WTC11 (cell line): ENCODE measurements at regions not wholly inside any gene's neighbourhood (a gene's known extent, or its start where the extent isn't known, plus 50 kb on each side); places are given as distances from the start of the nearest gene placed in this dataset.

Source experiments
- ATAC-seq: fragments of 200-7000 bp; cut with Tn5 transposase; 2 replicates; pipeline ENCODE4 v1.10.0; 2021; ENCODE audit warnings: mild to moderate bottlenecking, moderate library complexity
- CTCF ChIA-PET: fragments of 300-600 bp; sonication (Branson Sonifier 250); formaldehyde crosslinking; loops from one replicate; lab custom pipeline; 2021; ENCODE audit warnings: antibody characterized with exemption; lab: Charles Lee
- POLR2A ChIA-PET: fragments of 350-600 bp; sonication (Branson Sonifier 250); formaldehyde crosslinking; loops from one replicate; lab custom pipeline; 2021; ENCODE audit warnings: antibody characterized with exemption; lab: Charles Lee
- DNase-seq: peaks from one replicate; pipeline ENCODE4 v3.0.0; 2021; ENCODE audit warnings: low spot score
- H3K27ac Mint-ChIP-seq: 2 replicates; pipeline ENCODE4 v1.8.0; 2021; ENCODE audit warnings: mixed read lengths
- H3K27me3 Mint-ChIP-seq: 2 replicates; pipeline ENCODE4 v1.8.0; 2021; ENCODE audit warnings: low read depth, mild to moderate bottlenecking, moderate library complexity, mixed read lengths
- H3K36me3 Mint-ChIP-seq: 2 replicates; pipeline ENCODE4 v1.8.0; 2021; ENCODE audit warnings: mixed read lengths
- H3K4me1 Mint-ChIP-seq: 2 replicates; pipeline ENCODE4 v1.8.0; 2022; ENCODE audit warnings: mixed read lengths
- H3K4me3 Mint-ChIP-seq: 2 replicates; pipeline ENCODE4 v1.8.0; 2021; ENCODE audit warnings: mild to moderate bottlenecking, moderate library complexity, mixed read lengths
- H3K9me3 Mint-ChIP-seq: 2 replicates; pipeline ENCODE4 v1.8.0; 2021; ENCODE audit warnings: mixed read lengths
- CREM ChIP-seq: sonication (generic); formaldehyde crosslinking; IDR thresholded peaks from 2 replicates; pipeline ENCODE4 v1.8.1; 2022; ENCODE audit warnings: mild to moderate bottlenecking, missing genetic modification reagents, moderate library complexity
- ELF4 ChIP-seq: sonication (generic); formaldehyde crosslinking; IDR thresholded peaks from 2 replicates; pipeline ENCODE4 v1.8.1; 2022; ENCODE audit warnings: low read depth, mild to moderate bottlenecking, moderate library complexity, missing genetic modification reagents
- EMX1 ChIP-seq: fragments of 250-450 bp; sonication (Bioruptor Pico); IDR thresholded peaks from 2 replicates; pipeline ENCODE4 v1.8.0; 2021; ENCODE audit warnings: mild to moderate bottlenecking
- ETV6 ChIP-seq: sonication (generic); formaldehyde crosslinking; IDR thresholded peaks from 2 replicates; pipeline ENCODE4 v1.8.1; 2022; ENCODE audit warnings: mild to moderate bottlenecking, missing genetic modification reagents
- KAT7 ChIP-seq: sonication (generic); formaldehyde crosslinking; IDR thresholded peaks from 2 replicates; pipeline ENCODE4 v1.8.1; 2023; ENCODE audit warnings: missing genetic modification reagents, mild to moderate bottlenecking, borderline replicate concordance
- MYBL2 ChIP-seq: sonication (generic); formaldehyde crosslinking; IDR thresholded peaks from 2 replicates; pipeline ENCODE4 v1.8.1; 2023; ENCODE audit warnings: mild to moderate bottlenecking, moderate library complexity, missing genetic modification reagents
- NFE2L1 ChIP-seq: sonication (generic); formaldehyde crosslinking; IDR thresholded peaks from 2 replicates; pipeline ENCODE4 v1.8.1; 2023; ENCODE audit warnings: missing genetic modification reagents
- NR2C2 ChIP-seq: sonication (generic); formaldehyde crosslinking; IDR thresholded peaks from 2 replicates; pipeline ENCODE4 v1.8.0; 2022; ENCODE audit warnings: mild to moderate bottlenecking, missing genetic modification reagents
- SOX15 ChIP-seq: fragments of 250-450 bp; sonication (Bioruptor Pico); IDR thresholded peaks from 2 replicates; pipeline ENCODE4 v1.9.0; 2021; ENCODE audit warnings: mild to moderate bottlenecking
- ZNF671 ChIP-seq: fragments of 250-450 bp; sonication (Bioruptor Pico); IDR thresholded peaks from 2 replicates; pipeline ENCODE4 v1.8.0; 2021; ENCODE audit warnings: mild to moderate bottlenecking
- TF ChIP-seq, protein P1 (sequence below): sonication (generic); formaldehyde crosslinking; IDR thresholded peaks from 2 replicates; pipeline ENCODE4 v1.8.1; 2023; ENCODE audit warnings: mild to moderate bottlenecking, missing genetic modification reagents
- TF ChIP-seq, protein P2 (sequence below): sonication (generic); formaldehyde crosslinking; IDR thresholded peaks from 2 replicates; pipeline ENCODE4 v1.8.0; 2022; ENCODE audit warnings: mild to moderate bottlenecking, missing genetic modification reagents
- TF ChIP-seq, protein P3 (sequence below): fragments of 250-450 bp; sonication (Bioruptor Pico); IDR thresholded peaks from 2 replicates; pipeline ENCODE4 v1.9.0; 2021; ENCODE audit warnings: mild to moderate bottlenecking, borderline replicate concordance
- TF ChIP-seq, protein P4 (sequence below): sonication (generic); formaldehyde crosslinking; IDR thresholded peaks from 2 replicates; pipeline ENCODE4 v1.8.1; 2023; ENCODE audit warnings: mild to moderate bottlenecking, missing genetic modification reagents
- TF ChIP-seq, protein P5 (sequence below): fragments of 250-450 bp; sonication (Bioruptor Pico); IDR thresholded peaks from 2 replicates; pipeline ENCODE4 v1.9.0; 2021; ENCODE audit warnings: mild to moderate bottlenecking
- TF ChIP-seq, protein P6 (sequence below): sonication (generic); formaldehyde crosslinking; IDR thresholded peaks from 2 replicates; pipeline ENCODE4 v1.8.0; 2022; ENCODE audit warnings: mild to moderate bottlenecking, missing genetic modification reagents
- TF ChIP-seq, protein P7 (sequence below): sonication (generic); formaldehyde crosslinking; conservative IDR thresholded peaks from 2 replicates; pipeline ENCODE4 v1.8.1; 2022; ENCODE audit warnings: mild to moderate bottlenecking, missing genetic modification reagents
- TF ChIP-seq, protein P8 (sequence below): sonication (generic); formaldehyde crosslinking; IDR thresholded peaks from 2 replicates; pipeline ENCODE4 v1.8.0; 2023; ENCODE audit warnings: missing genetic modification reagents, mild to moderate bottlenecking, borderline replicate concordance

DNA sequence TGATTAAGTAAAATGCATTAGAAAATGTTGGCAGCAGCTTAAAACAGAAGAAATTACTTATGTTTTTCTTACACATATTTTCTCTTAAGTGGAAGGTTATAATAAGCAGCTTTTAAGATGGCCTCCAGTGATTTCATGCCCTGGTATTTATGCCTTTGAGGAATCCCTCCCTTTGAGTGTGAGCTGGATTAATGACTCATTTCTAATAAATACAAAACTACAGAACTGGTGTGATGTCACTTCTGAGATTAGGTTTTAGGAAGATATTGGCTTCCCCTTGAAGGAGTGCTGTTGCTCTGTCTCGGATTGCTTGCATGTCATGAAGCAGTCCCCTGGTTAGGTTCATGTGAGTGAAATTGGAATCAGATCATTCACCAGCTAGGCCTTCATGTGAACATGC lies 143.2 kb upstream of the EPHA7 start:
- no peaks in the 10 kb centered on the region for H3K9me3 Mint-ChIP-seq
- CTCF ChIA-PET: no interaction called here
- TF ChIP-seq ELF4: no peak
- TF ChIP-seq KAT7 (CRISPR knock-in tag): no peak
- TF ChIP-seq, protein P1, sequence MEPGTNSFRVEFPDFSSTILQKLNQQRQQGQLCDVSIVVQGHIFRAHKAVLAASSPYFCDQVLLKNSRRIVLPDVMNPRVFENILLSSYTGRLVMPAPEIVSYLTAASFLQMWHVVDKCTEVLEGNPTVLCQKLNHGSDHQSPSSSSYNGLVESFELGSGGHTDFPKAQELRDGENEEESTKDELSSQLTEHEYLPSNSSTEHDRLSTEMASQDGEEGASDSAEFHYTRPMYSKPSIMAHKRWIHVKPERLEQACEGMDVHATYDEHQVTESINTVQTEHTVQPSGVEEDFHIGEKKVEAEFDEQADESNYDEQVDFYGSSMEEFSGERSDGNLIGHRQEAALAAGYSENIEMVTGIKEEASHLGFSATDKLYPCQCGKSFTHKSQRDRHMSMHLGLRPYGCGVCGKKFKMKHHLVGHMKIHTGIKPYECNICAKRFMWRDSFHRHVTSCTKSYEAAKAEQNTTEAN (CRISPR knock-in tag): no peak
- TF ChIP-seq, protein P2, sequence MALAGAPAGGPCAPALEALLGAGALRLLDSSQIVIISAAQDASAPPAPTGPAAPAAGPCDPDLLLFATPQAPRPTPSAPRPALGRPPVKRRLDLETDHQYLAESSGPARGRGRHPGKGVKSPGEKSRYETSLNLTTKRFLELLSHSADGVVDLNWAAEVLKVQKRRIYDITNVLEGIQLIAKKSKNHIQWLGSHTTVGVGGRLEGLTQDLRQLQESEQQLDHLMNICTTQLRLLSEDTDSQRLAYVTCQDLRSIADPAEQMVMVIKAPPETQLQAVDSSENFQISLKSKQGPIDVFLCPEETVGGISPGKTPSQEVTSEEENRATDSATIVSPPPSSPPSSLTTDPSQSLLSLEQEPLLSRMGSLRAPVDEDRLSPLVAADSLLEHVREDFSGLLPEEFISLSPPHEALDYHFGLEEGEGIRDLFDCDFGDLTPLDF (CRISPR knock-in tag): no peak
- TF ChIP-seq MYBL2: no peak
- TF ChIP-seq, protein P3, sequence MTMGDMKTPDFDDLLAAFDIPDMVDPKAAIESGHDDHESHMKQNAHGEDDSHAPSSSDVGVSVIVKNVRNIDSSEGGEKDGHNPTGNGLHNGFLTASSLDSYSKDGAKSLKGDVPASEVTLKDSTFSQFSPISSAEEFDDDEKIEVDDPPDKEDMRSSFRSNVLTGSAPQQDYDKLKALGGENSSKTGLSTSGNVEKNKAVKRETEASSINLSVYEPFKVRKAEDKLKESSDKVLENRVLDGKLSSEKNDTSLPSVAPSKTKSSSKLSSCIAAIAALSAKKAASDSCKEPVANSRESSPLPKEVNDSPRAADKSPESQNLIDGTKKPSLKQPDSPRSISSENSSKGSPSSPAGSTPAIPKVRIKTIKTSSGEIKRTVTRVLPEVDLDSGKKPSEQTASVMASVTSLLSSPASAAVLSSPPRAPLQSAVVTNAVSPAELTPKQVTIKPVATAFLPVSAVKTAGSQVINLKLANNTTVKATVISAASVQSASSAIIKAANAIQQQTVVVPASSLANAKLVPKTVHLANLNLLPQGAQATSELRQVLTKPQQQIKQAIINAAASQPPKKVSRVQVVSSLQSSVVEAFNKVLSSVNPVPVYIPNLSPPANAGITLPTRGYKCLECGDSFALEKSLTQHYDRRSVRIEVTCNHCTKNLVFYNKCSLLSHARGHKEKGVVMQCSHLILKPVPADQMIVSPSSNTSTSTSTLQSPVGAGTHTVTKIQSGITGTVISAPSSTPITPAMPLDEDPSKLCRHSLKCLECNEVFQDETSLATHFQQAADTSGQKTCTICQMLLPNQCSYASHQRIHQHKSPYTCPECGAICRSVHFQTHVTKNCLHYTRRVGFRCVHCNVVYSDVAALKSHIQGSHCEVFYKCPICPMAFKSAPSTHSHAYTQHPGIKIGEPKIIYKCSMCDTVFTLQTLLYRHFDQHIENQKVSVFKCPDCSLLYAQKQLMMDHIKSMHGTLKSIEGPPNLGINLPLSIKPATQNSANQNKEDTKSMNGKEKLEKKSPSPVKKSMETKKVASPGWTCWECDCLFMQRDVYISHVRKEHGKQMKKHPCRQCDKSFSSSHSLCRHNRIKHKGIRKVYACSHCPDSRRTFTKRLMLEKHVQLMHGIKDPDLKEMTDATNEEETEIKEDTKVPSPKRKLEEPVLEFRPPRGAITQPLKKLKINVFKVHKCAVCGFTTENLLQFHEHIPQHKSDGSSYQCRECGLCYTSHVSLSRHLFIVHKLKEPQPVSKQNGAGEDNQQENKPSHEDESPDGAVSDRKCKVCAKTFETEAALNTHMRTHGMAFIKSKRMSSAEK: no peak
- no peak for TF ChIP-seq ETV6 (CRISPR knock-in tag)
- TF ChIP-seq, protein P4, sequence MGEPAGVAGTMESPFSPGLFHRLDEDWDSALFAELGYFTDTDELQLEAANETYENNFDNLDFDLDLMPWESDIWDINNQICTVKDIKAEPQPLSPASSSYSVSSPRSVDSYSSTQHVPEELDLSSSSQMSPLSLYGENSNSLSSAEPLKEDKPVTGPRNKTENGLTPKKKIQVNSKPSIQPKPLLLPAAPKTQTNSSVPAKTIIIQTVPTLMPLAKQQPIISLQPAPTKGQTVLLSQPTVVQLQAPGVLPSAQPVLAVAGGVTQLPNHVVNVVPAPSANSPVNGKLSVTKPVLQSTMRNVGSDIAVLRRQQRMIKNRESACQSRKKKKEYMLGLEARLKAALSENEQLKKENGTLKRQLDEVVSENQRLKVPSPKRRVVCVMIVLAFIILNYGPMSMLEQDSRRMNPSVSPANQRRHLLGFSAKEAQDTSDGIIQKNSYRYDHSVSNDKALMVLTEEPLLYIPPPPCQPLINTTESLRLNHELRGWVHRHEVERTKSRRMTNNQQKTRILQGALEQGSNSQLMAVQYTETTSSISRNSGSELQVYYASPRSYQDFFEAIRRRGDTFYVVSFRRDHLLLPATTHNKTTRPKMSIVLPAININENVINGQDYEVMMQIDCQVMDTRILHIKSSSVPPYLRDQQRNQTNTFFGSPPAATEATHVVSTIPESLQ (CRISPR knock-in tag): no peak
- no peak for TF ChIP-seq EMX1 (CRISPR knock-in tag)
- TF ChIP-seq, protein P5, sequence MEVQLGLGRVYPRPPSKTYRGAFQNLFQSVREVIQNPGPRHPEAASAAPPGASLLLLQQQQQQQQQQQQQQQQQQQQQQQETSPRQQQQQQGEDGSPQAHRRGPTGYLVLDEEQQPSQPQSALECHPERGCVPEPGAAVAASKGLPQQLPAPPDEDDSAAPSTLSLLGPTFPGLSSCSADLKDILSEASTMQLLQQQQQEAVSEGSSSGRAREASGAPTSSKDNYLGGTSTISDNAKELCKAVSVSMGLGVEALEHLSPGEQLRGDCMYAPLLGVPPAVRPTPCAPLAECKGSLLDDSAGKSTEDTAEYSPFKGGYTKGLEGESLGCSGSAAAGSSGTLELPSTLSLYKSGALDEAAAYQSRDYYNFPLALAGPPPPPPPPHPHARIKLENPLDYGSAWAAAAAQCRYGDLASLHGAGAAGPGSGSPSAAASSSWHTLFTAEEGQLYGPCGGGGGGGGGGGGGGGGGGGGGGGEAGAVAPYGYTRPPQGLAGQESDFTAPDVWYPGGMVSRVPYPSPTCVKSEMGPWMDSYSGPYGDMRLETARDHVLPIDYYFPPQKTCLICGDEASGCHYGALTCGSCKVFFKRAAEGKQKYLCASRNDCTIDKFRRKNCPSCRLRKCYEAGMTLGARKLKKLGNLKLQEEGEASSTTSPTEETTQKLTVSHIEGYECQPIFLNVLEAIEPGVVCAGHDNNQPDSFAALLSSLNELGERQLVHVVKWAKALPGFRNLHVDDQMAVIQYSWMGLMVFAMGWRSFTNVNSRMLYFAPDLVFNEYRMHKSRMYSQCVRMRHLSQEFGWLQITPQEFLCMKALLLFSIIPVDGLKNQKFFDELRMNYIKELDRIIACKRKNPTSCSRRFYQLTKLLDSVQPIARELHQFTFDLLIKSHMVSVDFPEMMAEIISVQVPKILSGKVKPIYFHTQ (CRISPR knock-in tag): no peak
- TF ChIP-seq, protein P6, sequence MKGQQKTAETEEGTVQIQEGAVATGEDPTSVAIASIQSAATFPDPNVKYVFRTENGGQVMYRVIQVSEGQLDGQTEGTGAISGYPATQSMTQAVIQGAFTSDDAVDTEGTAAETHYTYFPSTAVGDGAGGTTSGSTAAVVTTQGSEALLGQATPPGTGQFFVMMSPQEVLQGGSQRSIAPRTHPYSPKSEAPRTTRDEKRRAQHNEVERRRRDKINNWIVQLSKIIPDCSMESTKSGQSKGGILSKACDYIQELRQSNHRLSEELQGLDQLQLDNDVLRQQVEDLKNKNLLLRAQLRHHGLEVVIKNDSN (CRISPR knock-in tag): no peak
- no peaks in the 10 kb centered on the region for H3K36me3 Mint-ChIP-seq
- H3K27me3 Mint-ChIP-seq: no peaks in the 10 kb centered on the region
- peaks cover 8% of the 10 kb centered on the region for H3K4me1 Mint-ChIP-seq
- no peak for ATAC-seq
- DNase-seq: no peak
- POLR2A ChIA-PET: no interaction called here
- H3K27ac Mint-ChIP-seq: no peak overlapping the region
- no peak overlapping the region for H3K4me3 Mint-ChIP-seq

DNA sequence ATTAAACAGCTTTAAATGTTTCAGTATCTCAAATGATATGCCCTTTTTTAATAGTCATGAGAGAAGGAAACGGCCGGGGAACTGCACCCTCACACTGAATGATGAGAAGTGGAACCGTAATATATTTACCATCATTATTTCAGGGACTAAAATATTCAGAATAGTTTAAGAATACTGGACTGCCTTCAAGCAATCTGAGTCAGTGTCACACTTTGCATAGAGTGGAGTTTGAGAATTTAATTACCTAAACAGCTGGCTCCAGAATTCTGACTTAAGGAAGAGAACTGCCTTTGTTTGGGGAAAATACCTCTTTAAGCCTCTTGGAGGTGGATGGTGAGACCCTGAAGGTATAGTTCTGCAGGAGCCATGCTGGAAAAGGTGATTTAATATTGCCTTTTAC lies 135.9 kb upstream of the EPHA7 start:
- H3K27ac Mint-ChIP-seq: no peak overlapping the region
- no peaks in the 10 kb centered on the region for H3K9me3 Mint-ChIP-seq
- no peaks in the 10 kb centered on the region for H3K36me3 Mint-ChIP-seq
- H3K4me1 Mint-ChIP-seq: peaks cover 8% of the 10 kb centered on the region
- DNase-seq: no peak
- H3K27me3 Mint-ChIP-seq: no peaks in the 10 kb centered on the region
- ChIA-PET CTCF (no interaction called here), POLR2A (no interaction called here)
- H3K4me3 Mint-ChIP-seq: no peak overlapping the region
- ATAC-seq: no peak
- TF ChIP-seq NFE2L1 (CRISPR knock-in tag): no peak
- no peak for TF ChIP-seq ZNF671
- TF ChIP-seq, protein P6 (CRISPR knock-in tag): no peak
- TF ChIP-seq, protein P7, sequence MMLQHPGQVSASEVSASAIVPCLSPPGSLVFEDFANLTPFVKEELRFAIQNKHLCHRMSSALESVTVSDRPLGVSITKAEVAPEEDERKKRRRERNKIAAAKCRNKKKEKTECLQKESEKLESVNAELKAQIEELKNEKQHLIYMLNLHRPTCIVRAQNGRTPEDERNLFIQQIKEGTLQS (CRISPR knock-in tag): no peak
- TF ChIP-seq, protein P8, sequence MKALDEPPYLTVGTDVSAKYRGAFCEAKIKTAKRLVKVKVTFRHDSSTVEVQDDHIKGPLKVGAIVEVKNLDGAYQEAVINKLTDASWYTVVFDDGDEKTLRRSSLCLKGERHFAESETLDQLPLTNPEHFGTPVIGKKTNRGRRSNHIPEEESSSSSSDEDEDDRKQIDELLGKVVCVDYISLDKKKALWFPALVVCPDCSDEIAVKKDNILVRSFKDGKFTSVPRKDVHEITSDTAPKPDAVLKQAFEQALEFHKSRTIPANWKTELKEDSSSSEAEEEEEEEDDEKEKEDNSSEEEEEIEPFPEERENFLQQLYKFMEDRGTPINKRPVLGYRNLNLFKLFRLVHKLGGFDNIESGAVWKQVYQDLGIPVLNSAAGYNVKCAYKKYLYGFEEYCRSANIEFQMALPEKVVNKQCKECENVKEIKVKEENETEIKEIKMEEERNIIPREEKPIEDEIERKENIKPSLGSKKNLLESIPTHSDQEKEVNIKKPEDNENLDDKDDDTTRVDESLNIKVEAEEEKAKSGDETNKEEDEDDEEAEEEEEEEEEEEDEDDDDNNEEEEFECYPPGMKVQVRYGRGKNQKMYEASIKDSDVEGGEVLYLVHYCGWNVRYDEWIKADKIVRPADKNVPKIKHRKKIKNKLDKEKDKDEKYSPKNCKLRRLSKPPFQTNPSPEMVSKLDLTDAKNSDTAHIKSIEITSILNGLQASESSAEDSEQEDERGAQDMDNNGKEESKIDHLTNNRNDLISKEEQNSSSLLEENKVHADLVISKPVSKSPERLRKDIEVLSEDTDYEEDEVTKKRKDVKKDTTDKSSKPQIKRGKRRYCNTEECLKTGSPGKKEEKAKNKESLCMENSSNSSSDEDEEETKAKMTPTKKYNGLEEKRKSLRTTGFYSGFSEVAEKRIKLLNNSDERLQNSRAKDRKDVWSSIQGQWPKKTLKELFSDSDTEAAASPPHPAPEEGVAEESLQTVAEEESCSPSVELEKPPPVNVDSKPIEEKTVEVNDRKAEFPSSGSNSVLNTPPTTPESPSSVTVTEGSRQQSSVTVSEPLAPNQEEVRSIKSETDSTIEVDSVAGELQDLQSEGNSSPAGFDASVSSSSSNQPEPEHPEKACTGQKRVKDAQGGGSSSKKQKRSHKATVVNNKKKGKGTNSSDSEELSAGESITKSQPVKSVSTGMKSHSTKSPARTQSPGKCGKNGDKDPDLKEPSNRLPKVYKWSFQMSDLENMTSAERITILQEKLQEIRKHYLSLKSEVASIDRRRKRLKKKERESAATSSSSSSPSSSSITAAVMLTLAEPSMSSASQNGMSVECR: no peak
- TF ChIP-seq CREM (CRISPR knock-in tag): no peak
- TF ChIP-seq SOX15 (CRISPR knock-in tag): no peak
- no peak for TF ChIP-seq NR2C2
